Esophagus squamous epithelium (tissue), 5 donors: ENCODE measurements at regions not wholly inside any gene's neighbourhood (a gene's known extent, or its start where the extent isn't known, plus 50 kb on each side); places are given as distances from the start of the nearest gene placed in this dataset.

Experiments used
- DNase-seq: peaks from one replicate; lab custom pipeline; 2025; lab: John Stamatoyannopoulos, UW
- H3K27ac ChIP-seq, 4 donors: fragments of 200-600 bp; sonication (generic); one replicate each; pipeline ENCODE4 v1.5.1; 2016 to 2019; ENCODE audit warnings: mild to moderate bottlenecking in 1 of 4
- H3K27me3 ChIP-seq, 4 donors: fragments of 200-600 bp; sonication (generic); 1 replicate in 3 of 4; 2 replicates in 1 of 4; pipeline versions ENCODE4 v1.5.1 to v1.6.0; 2017 to 2021; ENCODE audit warnings: antibody characterized with exemption in 1 of 4
- H3K36me3 ChIP-seq, 3 donors: fragments of 200-600 bp; sonication (generic); one replicate each; pipeline ENCODE4 v1.5.1; 2016 to 2019
- H3K4me1 ChIP-seq, 3 donors: fragments of 200-600 bp; sonication (generic); one replicate each; pipeline ENCODE4 v1.5.1; 2017 to 2019
- H3K4me3 ChIP-seq, 4 donors: fragments of 200-600 bp; sonication (generic); 1 replicate in 3 of 4; 2 replicates in 1 of 4; pipeline ENCODE4 v1.5.1; 2016 to 2019; ENCODE audit warnings: mild to moderate bottlenecking in 2 of 4, moderate library complexity in 1 of 4
- H3K9me3 ChIP-seq, 3 donors: fragments of 200-600 bp; sonication (generic); one replicate each; pipeline ENCODE4 v1.5.1; 2016 to 2019
- POLR2A ChIP-seq, 4 donors: fragments of 450-650 bp; IDR thresholded peaks; one replicate each; pipeline ENCODE4 v1.6.1; 2017; ENCODE audit warnings: antibody characterized with exemption in 4 of 4, mild to moderate bottlenecking in 4 of 4, moderate library complexity in 3 of 4
- WGBS, 2 donors: methylation state at CpG; one replicate each; pipeline ENCODE4 v1.1.5; 2018; 5-methylcytosine and 5-hydroxymethylcytosine counted together
- intact Hi-C: fragments of 100-400 bp; cut with DNase I; formaldehyde crosslinking; loops from one replicate; pipeline ENCODE4 v1.15.0; 2022
- TF ChIP-seq, protein P1 (sequence below), 6 experiments: fragments of 450-650 bp in 4 of 6; fragments of 200-600 bp in 2 of 6; sonication (generic) in 2 of 6; IDR thresholded peaks; one replicate each; pipeline ENCODE4 v1.5.1; 2016 to 2019; ENCODE audit warnings: antibody characterized with exemption in 6 of 6, mild to moderate bottlenecking in 4 of 6, moderate library complexity in 4 of 6
- donor health status: DM: yes; HTN: yes; CAD: no.

DNA sequence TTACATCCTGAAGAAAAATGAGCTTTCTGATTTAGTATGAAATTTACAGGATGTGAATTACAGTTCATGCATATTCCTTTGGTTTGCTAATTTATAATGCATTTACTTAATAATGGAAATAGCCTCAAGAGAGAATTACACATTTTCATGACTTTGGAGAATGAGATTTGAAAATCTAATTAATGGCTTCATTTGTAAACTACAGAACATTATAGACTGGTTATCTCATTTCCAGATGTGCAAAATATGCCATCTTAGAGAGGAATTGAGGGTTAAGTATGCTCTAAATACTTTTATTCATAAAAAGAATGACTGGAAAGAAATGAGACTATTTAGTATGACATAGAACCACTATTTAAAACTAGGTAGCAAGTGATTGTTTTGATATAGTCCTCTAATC is 94.2 kb upstream of the DNAJC10 start:
- H3K27me3 ChIP-seq, result no peaks in the 10 kb centered on the region
- H3K4me3 ChIP-seq, result no peak overlapping the region
- no peaks in the 10 kb centered on the region for H3K36me3 ChIP-seq
- no peaks in the 10 kb centered on the region for H3K9me3 ChIP-seq
- intact Hi-C loops, result no loop called here
- H3K4me1 ChIP-seq, result peaks cover 0 to 7% (median 0%) of the 10 kb centered on the region in 3 donors
- no peak for DNase-seq
- TF ChIP-seq, protein P1, sequence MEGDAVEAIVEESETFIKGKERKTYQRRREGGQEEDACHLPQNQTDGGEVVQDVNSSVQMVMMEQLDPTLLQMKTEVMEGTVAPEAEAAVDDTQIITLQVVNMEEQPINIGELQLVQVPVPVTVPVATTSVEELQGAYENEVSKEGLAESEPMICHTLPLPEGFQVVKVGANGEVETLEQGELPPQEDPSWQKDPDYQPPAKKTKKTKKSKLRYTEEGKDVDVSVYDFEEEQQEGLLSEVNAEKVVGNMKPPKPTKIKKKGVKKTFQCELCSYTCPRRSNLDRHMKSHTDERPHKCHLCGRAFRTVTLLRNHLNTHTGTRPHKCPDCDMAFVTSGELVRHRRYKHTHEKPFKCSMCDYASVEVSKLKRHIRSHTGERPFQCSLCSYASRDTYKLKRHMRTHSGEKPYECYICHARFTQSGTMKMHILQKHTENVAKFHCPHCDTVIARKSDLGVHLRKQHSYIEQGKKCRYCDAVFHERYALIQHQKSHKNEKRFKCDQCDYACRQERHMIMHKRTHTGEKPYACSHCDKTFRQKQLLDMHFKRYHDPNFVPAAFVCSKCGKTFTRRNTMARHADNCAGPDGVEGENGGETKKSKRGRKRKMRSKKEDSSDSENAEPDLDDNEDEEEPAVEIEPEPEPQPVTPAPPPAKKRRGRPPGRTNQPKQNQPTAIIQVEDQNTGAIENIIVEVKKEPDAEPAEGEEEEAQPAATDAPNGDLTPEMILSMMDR (IDR thresholded peaks at IDR 0.05), result no peak
- TF ChIP-seq POLR2A (IDR thresholded peaks at IDR 0.05), result no peak
- no peak overlapping the region for H3K27ac ChIP-seq

- Histone ChIP-seq H3K4me1 (peaks cover 0 to 7% (median 0%) of the 10 kb centered on the region in 3 donors), H3K4me3 (no peak overlapping the region), H3K27me3 (no peaks in the 10 kb centered on the region), H3K36me3 (no peaks in the 10 kb centered on the region), H3K27ac (no peak overlapping the region), H3K9me3 (no peaks in the 10 kb centered on the region)
- intact Hi-C loops, result no loop called here
- WGBS, 2 donors, result 47 to 73% methylated on average over 2 of the region's 2 CpGs
- DNase-seq, result no peak
- TF ChIP-seq POLR2A (IDR thresholded peaks at IDR 0.05), result no peak
- TF ChIP-seq, protein P1 (IDR thresholded peaks at IDR 0.05), result no peak
These were observed 93.8 kb upstream of the DNAJC10 start for GRCh38 chr2:182622231-182622630.

GRCh38 chr2:182625814-182626213 is 90.2 kb upstream of the DNAJC10 start:
- no peaks in the 10 kb centered on the region for H3K36me3 ChIP-seq
- intact Hi-C loops, result no loop called here
- H3K27me3 ChIP-seq, result no peaks in the 10 kb centered on the region
- H3K4me3 ChIP-seq, result no peak overlapping the region
- H3K27ac ChIP-seq, result no peak overlapping the region
- TF ChIP-seq, protein P1 (IDR thresholded peaks at IDR 0.05), result no peak
- no peak for TF ChIP-seq POLR2A (IDR thresholded peaks at IDR 0.05)
- H3K9me3 ChIP-seq, result no peaks in the 10 kb centered on the region
- H3K4me1 ChIP-seq, result no peaks in the 10 kb centered on the region
- no peak for DNase-seq
- 43 to 57% methylated on average over 1 of the region's 1 CpG for WGBS, 2 donors

DNA sequence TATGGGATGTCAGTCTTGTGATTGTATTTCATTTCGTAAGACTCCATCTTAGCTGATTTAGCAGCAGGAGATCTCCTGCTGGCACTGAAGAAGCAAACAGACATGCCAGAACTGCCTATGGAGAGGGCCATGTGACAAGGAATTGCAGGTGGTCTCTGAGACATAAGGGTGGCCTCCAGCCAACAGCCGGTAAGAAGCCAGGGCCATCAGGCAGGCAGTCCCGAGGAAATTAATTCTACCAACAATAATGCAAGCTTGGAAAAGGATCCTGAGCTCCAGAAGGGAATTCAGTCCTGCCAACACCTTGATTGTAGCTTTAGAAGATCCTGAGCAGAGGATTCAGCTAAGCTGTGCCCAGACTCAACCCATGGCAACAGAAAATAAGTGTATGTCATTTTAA is 87.1 kb upstream of the DNAJC10 start:
- intact Hi-C loops, result no loop called here
- TF ChIP-seq, protein P1 (IDR thresholded peaks at IDR 0.05), result no peak
- TF ChIP-seq POLR2A (IDR thresholded peaks at IDR 0.05), result no peak
- no peaks in the 10 kb centered on the region for H3K9me3 ChIP-seq
- no peak overlapping the region for H3K4me3 ChIP-seq
- no peak for DNase-seq
- no peak overlapping the region for H3K27ac ChIP-seq
- 55% methylated on average over 3 of the region's 3 CpGs for WGBS, 2 donors
- no peaks in the 10 kb centered on the region for H3K4me1 ChIP-seq
- no peaks in the 10 kb centered on the region for H3K27me3 ChIP-seq
- no peaks in the 10 kb centered on the region for H3K36me3 ChIP-seq

DNA sequence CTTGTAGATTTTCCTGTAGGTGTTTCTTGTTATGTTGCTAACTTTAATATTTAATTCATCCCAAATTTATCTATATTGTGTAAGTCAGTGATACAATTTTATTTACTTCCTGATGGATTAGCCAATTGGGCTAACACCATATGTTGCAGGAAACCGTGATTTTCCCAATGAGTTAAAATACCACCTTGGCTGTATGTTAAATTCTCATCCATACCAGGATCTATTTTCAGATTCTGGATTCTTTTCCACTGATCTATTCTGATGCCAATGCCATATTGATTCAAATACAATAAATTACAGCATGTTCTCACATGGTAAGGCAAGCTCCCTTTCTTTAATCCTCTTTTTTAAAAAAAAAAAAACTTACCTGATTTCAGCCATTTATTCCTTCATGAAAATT is 85.8 kb upstream of the DNAJC10 start:
- TF ChIP-seq, protein P1 (IDR thresholded peaks at IDR 0.05), result no peak
- no peak for TF ChIP-seq POLR2A (IDR thresholded peaks at IDR 0.05)
- Histone ChIP-seq H3K36me3 (no peaks in the 10 kb centered on the region), H3K4me1 (no peaks in the 10 kb centered on the region), H3K27ac (no peak overlapping the region), H3K9me3 (no peaks in the 10 kb centered on the region), H3K27me3 (no peaks in the 10 kb centered on the region), H3K4me3 (no peak overlapping the region)
- DNase-seq, result no peak
- intact Hi-C loops, result no loop called here
- 86 to 90% methylated on average over 1 of the region's 1 CpG for WGBS, 2 donors
